Kidney epithelial cell (primary cell): ENCODE measurements at regions not wholly inside any gene's neighbourhood (a gene's known extent, or its start where the extent isn't known, plus 50 kb on each side); places are given as distances from the start of the nearest gene placed in this dataset.

Experiments used
- DNase-seq: peaks from one replicate; pipeline ENCODE4 v3.0.0-alpha.2; 2010; ENCODE audit warnings: low read depth
- H3K27me3 ChIP-seq: 2 replicates; pipeline ENCODE4 v1.6.0; 2011; ENCODE audit warnings: low read length; ENCODE audit not compliant: control insufficient read depth, insufficient read depth
- H3K36me3 ChIP-seq: 2 replicates; pipeline ENCODE4 v1.5.1; 2011; ENCODE audit warnings: low read length; ENCODE audit not compliant: control insufficient read depth, insufficient read depth
- H3K4me3 ChIP-seq: 2 replicates; pipeline ENCODE4 v1.5.1; 2011; ENCODE audit warnings: low read depth, mild to moderate bottlenecking, control low read depth, low read length
- TF ChIP-seq, protein P1 (sequence below): IDR thresholded peaks from 2 replicates; pipeline ENCODE4 v1.5.1; 2011; ENCODE audit warnings: mild to moderate bottlenecking, moderate library complexity, low read length, control low read depth, inconsistent platforms; ENCODE audit not compliant: insufficient read depth, poor library complexity, severe bottlenecking

DNA sequence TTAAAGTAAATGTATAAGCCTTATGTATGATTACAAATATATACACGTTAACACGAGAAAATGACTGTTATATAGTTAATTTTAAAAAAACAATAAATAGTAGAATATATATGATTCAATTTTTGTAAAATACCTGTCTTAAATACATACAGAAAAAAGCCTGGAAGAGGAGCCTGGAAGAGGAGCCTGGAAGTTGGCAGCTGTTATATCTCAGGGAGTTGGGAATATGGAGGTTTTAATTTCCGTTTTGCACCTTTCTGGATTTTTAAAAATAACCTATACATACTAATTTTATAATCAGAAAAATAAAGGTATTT, 111.6 kb downstream of the WT1 start:
- TF ChIP-seq, protein P1, sequence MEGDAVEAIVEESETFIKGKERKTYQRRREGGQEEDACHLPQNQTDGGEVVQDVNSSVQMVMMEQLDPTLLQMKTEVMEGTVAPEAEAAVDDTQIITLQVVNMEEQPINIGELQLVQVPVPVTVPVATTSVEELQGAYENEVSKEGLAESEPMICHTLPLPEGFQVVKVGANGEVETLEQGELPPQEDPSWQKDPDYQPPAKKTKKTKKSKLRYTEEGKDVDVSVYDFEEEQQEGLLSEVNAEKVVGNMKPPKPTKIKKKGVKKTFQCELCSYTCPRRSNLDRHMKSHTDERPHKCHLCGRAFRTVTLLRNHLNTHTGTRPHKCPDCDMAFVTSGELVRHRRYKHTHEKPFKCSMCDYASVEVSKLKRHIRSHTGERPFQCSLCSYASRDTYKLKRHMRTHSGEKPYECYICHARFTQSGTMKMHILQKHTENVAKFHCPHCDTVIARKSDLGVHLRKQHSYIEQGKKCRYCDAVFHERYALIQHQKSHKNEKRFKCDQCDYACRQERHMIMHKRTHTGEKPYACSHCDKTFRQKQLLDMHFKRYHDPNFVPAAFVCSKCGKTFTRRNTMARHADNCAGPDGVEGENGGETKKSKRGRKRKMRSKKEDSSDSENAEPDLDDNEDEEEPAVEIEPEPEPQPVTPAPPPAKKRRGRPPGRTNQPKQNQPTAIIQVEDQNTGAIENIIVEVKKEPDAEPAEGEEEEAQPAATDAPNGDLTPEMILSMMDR: no peak
- H3K4me3 ChIP-seq: no peak overlapping the region

DNA sequence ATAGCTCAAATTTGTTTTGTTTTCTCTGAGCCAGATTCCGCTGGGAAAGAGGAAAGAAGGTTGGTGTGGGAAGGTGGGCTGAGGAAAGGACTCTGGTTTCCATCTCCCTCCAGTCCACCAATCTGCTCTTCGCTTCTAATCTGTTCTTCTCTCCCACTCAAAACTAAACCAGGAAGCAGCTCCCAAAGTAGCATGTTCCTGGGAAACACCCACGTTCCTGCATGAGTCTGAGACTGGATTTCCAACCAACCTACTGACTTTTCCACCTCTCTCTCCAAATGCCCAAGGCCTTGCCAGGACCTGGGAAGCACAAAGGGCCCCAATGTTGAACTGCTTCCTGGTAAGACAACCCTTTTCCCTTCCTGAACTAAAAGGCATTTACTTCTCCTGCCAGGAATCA, 110.2 kb downstream of the WT1 start:
- TF ChIP-seq, protein P1: no peak
- no peak overlapping the region for H3K4me3 ChIP-seq
- no peaks in the 10 kb centered on the region for H3K36me3 ChIP-seq
- DNase-seq: no peak
- H3K27me3 ChIP-seq: no peaks in the 10 kb centered on the region

More for the DNA sequence above, 111.6 kb downstream of the WT1 start:
- Histone ChIP-seq H3K36me3 (no peaks in the 10 kb centered on the region), H3K27me3 (no peaks in the 10 kb centered on the region)
- no peak for DNase-seq

DNA sequence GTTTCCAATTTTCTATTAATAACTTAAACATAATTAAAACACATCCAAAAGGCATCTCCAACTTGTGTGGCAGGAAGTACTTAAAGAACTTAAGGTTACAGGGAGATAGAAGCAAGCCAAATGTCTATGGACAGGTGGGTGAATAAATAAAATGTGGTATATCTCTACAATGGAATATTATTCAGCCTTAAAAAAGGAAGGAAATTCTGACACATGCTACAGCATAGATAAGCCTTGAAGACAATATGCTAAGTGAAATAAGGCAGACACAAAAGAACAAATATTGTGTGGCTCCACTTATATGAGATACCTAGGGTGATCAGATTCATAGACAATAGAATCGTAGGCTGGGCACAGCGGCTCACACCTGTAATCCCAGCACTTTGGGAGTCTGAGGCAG, 109.6 kb downstream of the WT1 start:
- Histone ChIP-seq H3K27me3 (no peaks in the 10 kb centered on the region), H3K36me3 (no peaks in the 10 kb centered on the region), H3K4me3 (no peak overlapping the region)
- no peak for DNase-seq
- TF ChIP-seq, protein P1: no peak

DNA sequence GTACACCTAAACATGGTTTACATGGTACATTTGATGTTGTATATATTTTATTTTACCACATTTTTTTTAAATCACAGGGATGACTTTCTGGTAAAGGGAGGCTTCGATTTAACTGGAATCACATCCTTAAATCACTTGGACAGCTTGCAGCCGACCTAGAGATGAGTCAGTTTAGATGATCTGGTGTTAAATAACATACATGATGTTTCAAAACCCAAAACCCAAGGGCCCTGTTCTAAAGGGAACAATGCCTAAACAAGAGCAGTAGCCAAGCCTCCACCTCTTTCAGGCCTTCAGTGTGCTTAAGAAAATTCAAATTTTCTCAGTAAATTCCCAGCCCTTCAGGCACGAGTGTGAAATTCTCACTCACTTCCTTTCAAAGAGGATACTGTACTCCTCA, 108.8 kb downstream of the WT1 start:
- no peaks in the 10 kb centered on the region for H3K27me3 ChIP-seq
- H3K36me3 ChIP-seq: no peaks in the 10 kb centered on the region
- TF ChIP-seq, protein P1: no peak
- DNase-seq: no peak
- no peak overlapping the region for H3K4me3 ChIP-seq

DNA sequence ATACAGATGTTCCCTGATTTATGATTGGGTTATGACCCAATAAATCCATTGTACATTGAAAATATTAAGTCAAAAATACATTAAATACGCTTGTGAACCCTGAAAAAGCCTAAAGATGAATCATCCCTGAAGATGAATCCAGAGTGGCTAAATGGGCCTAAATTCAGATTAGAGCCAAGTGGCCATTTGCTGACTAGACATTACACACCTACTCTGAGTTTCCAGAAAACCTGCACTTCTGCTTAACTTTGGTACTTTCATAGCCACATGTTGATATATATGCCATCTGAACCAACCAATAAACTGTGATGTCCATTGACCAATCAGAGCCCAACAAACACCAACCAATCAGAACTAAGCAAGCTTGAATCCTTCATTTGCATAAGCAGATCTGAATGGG, 106.9 kb downstream of the WT1 start:
- Histone ChIP-seq H3K4me3 (no peak overlapping the region), H3K36me3 (no peaks in the 10 kb centered on the region), H3K27me3 (peaks cover under 1% of the 10 kb centered on the region)
- DNase-seq: no peak
- TF ChIP-seq, protein P1: no peak

DNA sequence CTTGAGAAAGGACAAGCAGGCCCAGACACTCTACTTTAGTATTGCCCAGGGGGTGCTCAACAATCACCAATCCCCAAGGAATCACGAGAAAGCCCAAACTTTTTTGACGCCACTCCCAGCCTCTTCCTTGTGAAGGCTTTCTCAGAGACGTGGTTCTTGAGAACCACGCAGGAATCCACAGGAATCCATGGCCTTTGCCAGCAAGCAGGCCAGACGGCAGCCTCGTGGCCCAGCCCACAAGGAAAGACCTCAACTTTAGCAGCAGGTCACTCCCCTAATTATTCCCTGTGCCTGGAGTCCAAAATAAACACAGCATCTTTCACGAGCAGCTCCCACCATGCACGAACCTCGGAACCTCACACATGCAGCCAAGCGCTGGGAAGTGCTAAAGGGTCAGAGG, 104.2 kb downstream of the WT1 start:
- no peak for DNase-seq
- TF ChIP-seq, protein P1: no peak
- no peaks in the 10 kb centered on the region for H3K36me3 ChIP-seq
- peaks cover 6% of the 10 kb centered on the region for H3K27me3 ChIP-seq
- H3K4me3 ChIP-seq: no peak overlapping the region
